ENCODE measurements at regions not wholly inside any gene's neighbourhood (a gene's known extent, or its start where the extent isn't known, plus 50 kb on each side); places are given as distances from the start of the nearest gene placed in this dataset.

GRCh38 chr12:87323369-87323768 is 705.8 kb downstream of the C12orf50 start:
- ATAC-seq (peak; percentile 56 to 83 (median 72)), DNase-seq (no peak)
- intact Hi-C loops (cut with DNase I) = no loop called here
- Histone ChIP-seq H3K4me1 (no peaks in the 10 kb centered on the region), H3K4me3 (no peak overlapping the region), H3K9me3 (no peaks in the 10 kb centered on the region), H3K27ac (no peak overlapping the region), H3K27me3 (no peaks in the 10 kb centered on the region), H3K36me3 (no peaks in the 10 kb centered on the region)
- no peak for TF ChIP-seq POLR2A (IDR thresholded peaks at IDR 0.05)
- TF ChIP-seq, protein P1, sequence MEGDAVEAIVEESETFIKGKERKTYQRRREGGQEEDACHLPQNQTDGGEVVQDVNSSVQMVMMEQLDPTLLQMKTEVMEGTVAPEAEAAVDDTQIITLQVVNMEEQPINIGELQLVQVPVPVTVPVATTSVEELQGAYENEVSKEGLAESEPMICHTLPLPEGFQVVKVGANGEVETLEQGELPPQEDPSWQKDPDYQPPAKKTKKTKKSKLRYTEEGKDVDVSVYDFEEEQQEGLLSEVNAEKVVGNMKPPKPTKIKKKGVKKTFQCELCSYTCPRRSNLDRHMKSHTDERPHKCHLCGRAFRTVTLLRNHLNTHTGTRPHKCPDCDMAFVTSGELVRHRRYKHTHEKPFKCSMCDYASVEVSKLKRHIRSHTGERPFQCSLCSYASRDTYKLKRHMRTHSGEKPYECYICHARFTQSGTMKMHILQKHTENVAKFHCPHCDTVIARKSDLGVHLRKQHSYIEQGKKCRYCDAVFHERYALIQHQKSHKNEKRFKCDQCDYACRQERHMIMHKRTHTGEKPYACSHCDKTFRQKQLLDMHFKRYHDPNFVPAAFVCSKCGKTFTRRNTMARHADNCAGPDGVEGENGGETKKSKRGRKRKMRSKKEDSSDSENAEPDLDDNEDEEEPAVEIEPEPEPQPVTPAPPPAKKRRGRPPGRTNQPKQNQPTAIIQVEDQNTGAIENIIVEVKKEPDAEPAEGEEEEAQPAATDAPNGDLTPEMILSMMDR (IDR thresholded peaks at IDR 0.05) = no peak
- WGBS (ENCODE audit: insufficient coverage, low coverage, low lambda C conversion rate, missing lambda C conversion rate) = 57% methylated on average over 1 of the region's 1 CpG

DNA sequence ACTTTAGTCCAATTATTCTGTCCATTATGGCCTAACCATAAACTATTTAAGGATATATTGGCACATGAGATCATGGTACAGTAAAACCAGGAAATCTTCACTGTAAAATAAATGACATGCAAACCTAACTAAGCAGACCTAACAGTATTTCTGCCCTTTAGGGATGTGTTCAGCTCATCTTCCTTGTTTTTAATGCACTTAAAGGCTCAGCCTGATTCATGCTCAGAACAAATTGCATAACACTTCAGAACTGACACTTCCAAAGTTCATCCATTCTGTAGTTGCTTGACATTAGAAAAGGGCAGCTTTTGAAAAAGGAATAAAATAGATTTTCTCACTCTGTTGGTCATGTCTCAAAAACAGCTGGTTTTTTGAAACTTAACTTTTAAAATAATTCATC is 708.5 kb downstream of the C12orf50 start:
- H3K36me3 ChIP-seq = no peaks in the 10 kb centered on the region
- ATAC-seq (peak in 2 of 4 donors; percentile 38 to 50), DNase-seq (no peak)
- TF ChIP-seq, protein P1 (IDR thresholded peaks at IDR 0.05) = no peak
- no peak overlapping the region for H3K4me3 ChIP-seq
- H3K27me3 ChIP-seq = no peaks in the 10 kb centered on the region
- H3K4me1 ChIP-seq = no peaks in the 10 kb centered on the region
- no peaks in the 10 kb centered on the region for H3K9me3 ChIP-seq
- intact Hi-C loops (cut with DNase I) = no loop called here
- no peak overlapping the region for H3K27ac ChIP-seq

DNA sequence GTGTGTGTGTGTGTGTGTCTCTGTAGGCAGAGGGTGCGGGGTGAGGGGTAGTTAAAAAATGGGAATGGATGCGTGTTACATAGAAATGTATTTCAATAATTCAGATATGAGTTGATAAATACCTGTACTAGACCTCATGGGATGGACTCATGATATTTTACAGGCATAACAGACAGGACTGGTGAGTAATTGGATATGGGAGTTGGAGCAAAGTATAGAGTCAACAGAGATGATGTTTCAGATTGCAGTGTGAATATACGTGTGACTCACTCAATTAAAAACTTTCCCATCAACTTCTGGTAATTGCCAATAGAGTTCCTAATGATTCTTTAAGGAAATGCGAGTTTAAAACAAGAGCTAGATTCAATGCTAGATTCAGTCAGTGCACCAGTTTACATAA is 711.9 kb downstream of the C12orf50 start:
- intact Hi-C loops (cut with DNase I) = no loop called here
- ATAC-seq = no peak

GRCh38 chr12:87311206-87311605 is 718.0 kb downstream of the C12orf50 start:
- ATAC-seq (peak; percentile 11 to 56 (median 31)), DNase-seq (no peak)
- Histone ChIP-seq H3K27me3 (no peaks in the 10 kb centered on the region), H3K4me3 (no peak overlapping the region), H3K4me1 (no peaks in the 10 kb centered on the region), H3K9me3 (no peaks in the 10 kb centered on the region), H3K36me3 (no peaks in the 10 kb centered on the region), H3K27ac (no peak overlapping the region)
- intact Hi-C loops (cut with DNase I) = no loop called here
- 33% methylated on average over 1 of the region's 1 CpG for WGBS (ENCODE audit: insufficient coverage, low coverage, low lambda C conversion rate, missing lambda C conversion rate)
- TF ChIP-seq POLR2A (IDR thresholded peaks at IDR 0.05) = no peak
- TF ChIP-seq, protein P1 (IDR thresholded peaks at IDR 0.05) = no peak

More for the DNA sequence above, 711.9 kb downstream of the C12orf50 start:
- Histone ChIP-seq H3K27me3 (no peaks in the 10 kb centered on the region), H3K9me3 (no peaks in the 10 kb centered on the region), H3K4me3 (no peak overlapping the region), H3K4me1 (no peaks in the 10 kb centered on the region), H3K36me3 (no peaks in the 10 kb centered on the region), H3K27ac (no peak overlapping the region)
- DNase-seq = no peak
- TF ChIP-seq, protein P1 (IDR thresholded peaks at IDR 0.05) = no peak
- no peak for TF ChIP-seq POLR2A (IDR thresholded peaks at IDR 0.05)
- 79% methylated on average over 4 of the region's 4 CpGs for WGBS (ENCODE audit: insufficient coverage, low coverage, low lambda C conversion rate, missing lambda C conversion rate)

GRCh38 chr12:87310126-87310525 is 719.1 kb downstream of the C12orf50 start:
- no peaks in the 10 kb centered on the region for H3K9me3 ChIP-seq
- H3K36me3 ChIP-seq = no peaks in the 10 kb centered on the region
- no peak for ATAC-seq
- no peak for TF ChIP-seq POLR2A (IDR thresholded peaks at IDR 0.05)
- TF ChIP-seq, protein P1 (IDR thresholded peaks at IDR 0.05) = no peak
- no peak for DNase-seq
- H3K27me3 ChIP-seq = no peaks in the 10 kb centered on the region
- H3K4me1 ChIP-seq = no peaks in the 10 kb centered on the region
- H3K27ac ChIP-seq = no peak overlapping the region
- WGBS (ENCODE audit: insufficient coverage, low coverage, low lambda C conversion rate, missing lambda C conversion rate) = 40% methylated on average over 1 of the region's 1 CpG
- intact Hi-C loops (cut with DNase I) = no loop called here
- H3K4me3 ChIP-seq = no peak overlapping the region
